Endothelial cell of umbilical vein (primary cell): ENCODE measurements at regions not wholly inside any gene's neighbourhood (a gene's known extent, or its start where the extent isn't known, plus 50 kb on each side); places are given as distances from the start of the nearest gene placed in this dataset.

Experiments
- BruUV-seq: library from RNA; stranded (reverse); fragments of 400-500 nt; replicated peaks from 2 replicates; lab custom pipeline; 2021; lab: Mats Ljungman, UMichigan
- CTCF ChIA-PET: fragments of 300-600, 350-600 bp; sonication (Branson Sonifier 250); formaldehyde crosslinking; loops from one replicate; lab custom pipeline; 2021; ENCODE audit warnings: antibody characterized with exemption, inconsistent platforms; lab: Charles Lee
- POLR2A ChIA-PET: fragments of 300-600, 350-600 bp; sonication (Branson Sonifier 250); formaldehyde crosslinking; loops from one replicate; lab custom pipeline; 2021; ENCODE audit warnings: antibody characterized with exemption, inconsistent platforms; lab: Charles Lee
- DNase-seq: peaks from one replicate; pipeline ENCODE4 v3.0.0-alpha.2; 2011; ENCODE audit warnings: low read depth, low spot score
- FAIRE-seq: peaks from 2 replicates; lab custom pipeline; 2011; peaks lifted over from hg19 to GRCh38; lab: Jason Lieb, UNC
- H2AFZ ChIP-seq: 2 replicates; pipeline ENCODE4 v1.6.0; 2012; ENCODE audit warnings: low read depth, low read length, control low read depth, inconsistent platforms
- H3K27ac ChIP-seq: 2 replicates; pipeline ENCODE4 v1.5.1; 2011; ENCODE audit warnings: low read depth, mild to moderate bottlenecking, control low read depth, low read length, moderate library complexity; ENCODE audit not compliant: insufficient read depth
- H3K27me3 ChIP-seq, 2 experiments: 2 replicates each; pipeline versions ENCODE4 v1.6.0 to v1.6.1; 2011; ENCODE audit warnings: low read length in 2 of 2, mixed read lengths in 1 of 2; ENCODE audit not compliant: control insufficient read depth in 2 of 2, insufficient read depth in 2 of 2
- H3K36me3 ChIP-seq, 2 experiments: 2 replicates in 1 of 2; 3 replicates in 1 of 2; pipeline ENCODE4 v1.5.1; 2011; ENCODE audit warnings: low read length in 2 of 2, mild to moderate bottlenecking in 1 of 2, moderate library complexity in 1 of 2; ENCODE audit not compliant: control insufficient read depth in 2 of 2, insufficient read depth in 2 of 2; ENCODE audit errors: extremely low read depth in 1 of 2
- H3K4me1 ChIP-seq: 3 replicates; pipeline ENCODE4 v1.5.1; 2011; ENCODE audit warnings: mild to moderate bottlenecking, low read length; ENCODE audit not compliant: control insufficient read depth, insufficient read depth; ENCODE audit errors: extremely low read depth
- H3K4me2 ChIP-seq: 2 replicates; pipeline ENCODE4 v1.6.1; 2011; ENCODE audit warnings: low read length, control low read depth, mixed read lengths; ENCODE audit not compliant: insufficient read depth
- H3K4me3 ChIP-seq, 3 experiments: fragments of 200-600 bp in 1 of 3; sonication (generic), shearing (Covaris generic) in 1 of 3; replicated peaks in 1 of 3; 2 replicates each; pipeline ENCODE4 v1.5.1; 2011 to 2016; ENCODE audit warnings: control low read depth in 3 of 3, low read length in 3 of 3, mild to moderate bottlenecking in 2 of 3, inconsistent platforms in 1 of 3, low read depth in 1 of 3, moderate library complexity in 1 of 3; ENCODE audit not compliant: insufficient read depth in 1 of 3
- H3K79me2 ChIP-seq: 2 replicates; pipeline ENCODE4 v1.6.0; 2012; ENCODE audit warnings: low read length, inconsistent platforms; ENCODE audit not compliant: control insufficient read depth, insufficient read depth
- H3K9ac ChIP-seq: replicated peaks from 2 replicates; pipeline ENCODE3; 2011; ENCODE audit warnings: low read length, control low read depth; ENCODE audit not compliant: insufficient read depth; ENCODE audit errors: extremely low read depth
- H3K9me1 ChIP-seq: replicated peaks from 3 replicates; pipeline ENCODE4 v1.6.0; 2011; ENCODE audit warnings: mild to moderate bottlenecking, low read length; ENCODE audit not compliant: control insufficient read depth, insufficient read depth; ENCODE audit errors: extremely low read depth
- H3K9me3 ChIP-seq: replicated peaks from 2 replicates; pipeline ENCODE4 v1.5.1; 2012; ENCODE audit warnings: low read length, inconsistent platforms; ENCODE audit not compliant: control insufficient read depth, insufficient read depth
- H4K20me1 ChIP-seq: replicated peaks from 2 replicates; pipeline ENCODE3; 2011; ENCODE audit warnings: mild to moderate bottlenecking, low read length; ENCODE audit not compliant: control insufficient read depth, insufficient read depth; ENCODE audit errors: extremely low read depth
- EZH2 ChIP-seq: IDR thresholded peaks from 2 replicates; pipeline ENCODE4 v1.6.1; 2012; ENCODE audit warnings: borderline replicate concordance, low read depth, mild to moderate bottlenecking, moderate library complexity, low read length, inconsistent platforms; ENCODE audit not compliant: severe bottlenecking
- FOS ChIP-seq: IDR thresholded peaks from 2 replicates; pipeline ENCODE4 v1.6.1; 2011; ENCODE audit warnings: mild to moderate bottlenecking, low read length, moderate library complexity, borderline replicate concordance; ENCODE audit not compliant: insufficient read depth
- GATA2 ChIP-seq: IDR thresholded peaks from 2 replicates; pipeline ENCODE4 v1.7.0; 2011; ENCODE audit warnings: low read depth, mild to moderate bottlenecking, moderate library complexity, mixed read lengths, low read length; ENCODE audit not compliant: insufficient read length, insufficient read depth
- JUN ChIP-seq: IDR thresholded peaks from 2 replicates; pipeline ENCODE4 v1.6.1; 2011; ENCODE audit warnings: borderline replicate concordance, low read depth; ENCODE audit not compliant: insufficient read length, insufficient read depth
- MYC ChIP-seq: IDR thresholded peaks from one replicate; pipeline ENCODE4 v1.6.1; 2011; ENCODE audit warnings: mild to moderate bottlenecking, low read depth, low read length
- POLR2A ChIP-seq: IDR thresholded peaks from 2 replicates; pipeline ENCODE4 v1.6.1; 2012; ENCODE audit warnings: low read depth, mild to moderate bottlenecking, control low read depth, low read length
- POLR2AphosphoS5 ChIP-seq: IDR thresholded peaks from 2 replicates; pipeline ENCODE4 v1.6.1; 2012; ENCODE audit warnings: low read depth, mild to moderate bottlenecking, control low read depth, low read length, moderate library complexity; ENCODE audit not compliant: insufficient read depth
- dilution Hi-C: fragments of 300-500 bp; cut with MboI; formaldehyde crosslinking; loops from one replicate; pipeline ENCODE4 v1.15.0; 2019; ENCODE audit warnings: low sequenced_read_pairs; ENCODE audit not compliant: extremely low pct_ligation_motif_present
- intact Hi-C: fragments of 100-400 bp; cut with micrococcal nuclease; formaldehyde crosslinking; loops from one replicate; pipeline ENCODE4 v1.10.0; 2022
- TF ChIP-seq, protein P1 (sequence below): IDR thresholded peaks from 2 replicates; pipeline ENCODE4 v1.6.1; 2011; ENCODE audit not compliant: insufficient read depth, insufficient read length
- TF ChIP-seq, protein P2 (sequence below), 2 donors: IDR thresholded peaks; 1 replicate in 1 of 2; 2 replicates in 1 of 2; pipeline ENCODE4 v1.5.1; 2011; ENCODE audit warnings: low read length in 2 of 2, mild to moderate bottlenecking in 2 of 2, moderate library complexity in 2 of 2, control low read depth in 1 of 2, inconsistent platforms in 1 of 2, low read depth in 1 of 2; ENCODE audit not compliant: insufficient read depth in 1 of 2; ENCODE audit errors: extremely low read depth in 1 of 2

DNA sequence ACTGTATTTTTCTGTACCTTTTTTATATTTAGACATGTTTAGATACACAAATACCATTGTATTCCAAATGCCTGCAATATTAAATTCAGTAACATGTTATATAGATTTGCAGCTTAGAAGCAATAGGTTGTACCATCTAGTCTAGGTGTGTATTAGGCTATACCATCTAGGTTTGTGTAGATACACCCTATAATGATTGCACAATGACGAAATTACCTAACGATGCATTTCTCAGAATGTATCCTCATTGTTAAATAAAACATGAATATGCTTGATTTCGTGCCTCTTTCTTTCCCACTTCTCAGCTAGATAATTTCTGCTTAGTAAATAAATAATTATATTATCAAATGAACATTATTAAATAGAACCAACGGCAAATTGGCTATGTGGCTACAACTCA lies 653.0 kb downstream of the EPM2A start:
- FAIRE-seq (no peak), DNase-seq (no peak)
- Histone ChIP-seq H3K9me1 (no peaks in the 10 kb centered on the region), H2AFZ (no peak overlapping the region), H3K9me3 (no peaks in the 10 kb centered on the region), H3K27ac (no peak overlapping the region), H3K36me3 (no peaks in the 10 kb centered on the region), H3K9ac (no peak overlapping the region), H3K79me2 (no peaks in the 10 kb centered on the region), H3K27me3 (peaks cover 0 to 2% of the 10 kb centered on the region in 2 experiments), H4K20me1 (no peaks in the 10 kb centered on the region), H3K4me1 (no peaks in the 10 kb centered on the region), H3K4me2 (no peak overlapping the region), H3K4me3 (no peak overlapping the region)
- TF ChIP-seq JUN (no peak), FOS (no peak), MYC (no peak), EZH2 (no peak), POLR2AphosphoS5 (no peak), GATA2 (no peak), POLR2A (no peak)
- TF ChIP-seq, protein P1, sequence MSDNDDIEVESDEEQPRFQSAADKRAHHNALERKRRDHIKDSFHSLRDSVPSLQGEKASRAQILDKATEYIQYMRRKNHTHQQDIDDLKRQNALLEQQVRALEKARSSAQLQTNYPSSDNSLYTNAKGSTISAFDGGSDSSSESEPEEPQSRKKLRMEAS, result no peak
- TF ChIP-seq, protein P2, sequence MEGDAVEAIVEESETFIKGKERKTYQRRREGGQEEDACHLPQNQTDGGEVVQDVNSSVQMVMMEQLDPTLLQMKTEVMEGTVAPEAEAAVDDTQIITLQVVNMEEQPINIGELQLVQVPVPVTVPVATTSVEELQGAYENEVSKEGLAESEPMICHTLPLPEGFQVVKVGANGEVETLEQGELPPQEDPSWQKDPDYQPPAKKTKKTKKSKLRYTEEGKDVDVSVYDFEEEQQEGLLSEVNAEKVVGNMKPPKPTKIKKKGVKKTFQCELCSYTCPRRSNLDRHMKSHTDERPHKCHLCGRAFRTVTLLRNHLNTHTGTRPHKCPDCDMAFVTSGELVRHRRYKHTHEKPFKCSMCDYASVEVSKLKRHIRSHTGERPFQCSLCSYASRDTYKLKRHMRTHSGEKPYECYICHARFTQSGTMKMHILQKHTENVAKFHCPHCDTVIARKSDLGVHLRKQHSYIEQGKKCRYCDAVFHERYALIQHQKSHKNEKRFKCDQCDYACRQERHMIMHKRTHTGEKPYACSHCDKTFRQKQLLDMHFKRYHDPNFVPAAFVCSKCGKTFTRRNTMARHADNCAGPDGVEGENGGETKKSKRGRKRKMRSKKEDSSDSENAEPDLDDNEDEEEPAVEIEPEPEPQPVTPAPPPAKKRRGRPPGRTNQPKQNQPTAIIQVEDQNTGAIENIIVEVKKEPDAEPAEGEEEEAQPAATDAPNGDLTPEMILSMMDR (IDR thresholded peaks at IDR 0.05; ENCODE audit: extremely low read depth in 1 of 2, insufficient read depth in 1 of 2, low read depth in 1 of 2, low read length in 2 of 2), result no peak
- ChIA-PET POLR2A (no interaction called here), CTCF (no interaction called here)
- no TSS peak for BruUV-seq
- dilution Hi-C loops, result no loop called here
- intact Hi-C loops, result no loop called here
